ENCODE measurements at regions not wholly inside any gene's neighbourhood (a gene's known extent, or its start where the extent isn't known, plus 50 kb on each side); places are given as distances from the start of the nearest gene placed in this dataset.

DNA sequence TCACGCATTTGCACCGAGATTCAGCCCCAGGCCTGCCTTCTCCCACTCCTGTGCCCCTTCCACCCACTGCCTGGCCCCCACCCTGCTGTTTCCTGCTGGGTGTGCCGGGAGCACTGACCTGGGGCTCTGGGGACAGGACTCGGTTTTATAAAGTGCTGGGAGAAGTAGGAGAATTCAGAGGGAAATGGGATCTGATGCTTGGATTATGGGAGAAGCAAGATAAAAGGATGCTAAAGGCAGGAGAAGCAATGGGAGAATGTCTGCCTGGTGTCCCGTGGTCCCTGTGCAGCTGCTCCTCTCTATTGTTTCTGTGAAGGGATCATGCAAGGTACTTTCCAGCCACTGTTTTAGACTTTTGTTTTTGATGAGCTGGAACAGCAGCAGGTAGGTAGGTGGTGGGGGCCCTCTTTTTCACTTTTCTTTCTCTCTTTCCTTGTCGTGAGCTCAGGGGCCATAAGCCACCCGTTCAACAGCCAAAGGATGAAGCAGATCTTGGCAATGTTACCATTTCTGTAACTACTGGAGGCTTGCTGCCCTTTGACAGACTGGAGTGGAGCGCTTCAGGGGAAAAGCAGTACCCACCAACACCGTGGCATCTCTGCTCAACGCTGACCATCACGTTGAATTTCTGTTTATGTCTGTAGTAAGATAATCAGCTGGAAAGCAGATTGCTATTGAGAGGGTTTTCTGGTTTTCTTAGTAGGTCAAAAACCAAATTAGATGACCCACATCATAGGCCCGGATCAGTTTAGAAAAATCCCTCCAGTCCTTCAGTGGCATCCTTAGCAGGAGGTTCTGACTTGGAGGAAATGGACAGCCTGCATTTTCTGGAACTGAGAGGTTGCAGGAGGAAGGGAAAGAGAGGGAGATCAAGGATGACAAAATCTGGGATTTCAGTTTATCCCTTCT lies 63.8 kb upstream of the ENPP6 start:
- TF ChIP-seq, protein P1, sequence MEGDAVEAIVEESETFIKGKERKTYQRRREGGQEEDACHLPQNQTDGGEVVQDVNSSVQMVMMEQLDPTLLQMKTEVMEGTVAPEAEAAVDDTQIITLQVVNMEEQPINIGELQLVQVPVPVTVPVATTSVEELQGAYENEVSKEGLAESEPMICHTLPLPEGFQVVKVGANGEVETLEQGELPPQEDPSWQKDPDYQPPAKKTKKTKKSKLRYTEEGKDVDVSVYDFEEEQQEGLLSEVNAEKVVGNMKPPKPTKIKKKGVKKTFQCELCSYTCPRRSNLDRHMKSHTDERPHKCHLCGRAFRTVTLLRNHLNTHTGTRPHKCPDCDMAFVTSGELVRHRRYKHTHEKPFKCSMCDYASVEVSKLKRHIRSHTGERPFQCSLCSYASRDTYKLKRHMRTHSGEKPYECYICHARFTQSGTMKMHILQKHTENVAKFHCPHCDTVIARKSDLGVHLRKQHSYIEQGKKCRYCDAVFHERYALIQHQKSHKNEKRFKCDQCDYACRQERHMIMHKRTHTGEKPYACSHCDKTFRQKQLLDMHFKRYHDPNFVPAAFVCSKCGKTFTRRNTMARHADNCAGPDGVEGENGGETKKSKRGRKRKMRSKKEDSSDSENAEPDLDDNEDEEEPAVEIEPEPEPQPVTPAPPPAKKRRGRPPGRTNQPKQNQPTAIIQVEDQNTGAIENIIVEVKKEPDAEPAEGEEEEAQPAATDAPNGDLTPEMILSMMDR (conservative IDR thresholded peaks at IDR 0.05; ENCODE audit: low read depth, low read length) = no peak
- TF ChIP-seq POLR2A (IDR thresholded peaks at IDR 0.05; ENCODE audit: low read depth, low read length) (no peak), MXI1 (IDR thresholded peaks at IDR 0.05; ENCODE audit: borderline replicate concordance, low read depth, low read length) (no peak), MAFK (IDR thresholded peaks at IDR 0.05; ENCODE audit: low read depth, low read length) (no peak), RAD21 (IDR thresholded peaks at IDR 0.05; ENCODE audit: low read length) (no peak)
- TF ChIP-seq, protein P2, sequence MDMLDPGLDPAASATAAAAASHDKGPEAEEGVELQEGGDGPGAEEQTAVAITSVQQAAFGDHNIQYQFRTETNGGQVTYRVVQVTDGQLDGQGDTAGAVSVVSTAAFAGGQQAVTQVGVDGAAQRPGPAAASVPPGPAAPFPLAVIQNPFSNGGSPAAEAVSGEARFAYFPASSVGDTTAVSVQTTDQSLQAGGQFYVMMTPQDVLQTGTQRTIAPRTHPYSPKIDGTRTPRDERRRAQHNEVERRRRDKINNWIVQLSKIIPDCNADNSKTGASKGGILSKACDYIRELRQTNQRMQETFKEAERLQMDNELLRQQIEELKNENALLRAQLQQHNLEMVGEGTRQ (IDR thresholded peaks at IDR 0.05; ENCODE audit: low read depth, low read length) = no peak
- TF ChIP-seq, protein P3, sequence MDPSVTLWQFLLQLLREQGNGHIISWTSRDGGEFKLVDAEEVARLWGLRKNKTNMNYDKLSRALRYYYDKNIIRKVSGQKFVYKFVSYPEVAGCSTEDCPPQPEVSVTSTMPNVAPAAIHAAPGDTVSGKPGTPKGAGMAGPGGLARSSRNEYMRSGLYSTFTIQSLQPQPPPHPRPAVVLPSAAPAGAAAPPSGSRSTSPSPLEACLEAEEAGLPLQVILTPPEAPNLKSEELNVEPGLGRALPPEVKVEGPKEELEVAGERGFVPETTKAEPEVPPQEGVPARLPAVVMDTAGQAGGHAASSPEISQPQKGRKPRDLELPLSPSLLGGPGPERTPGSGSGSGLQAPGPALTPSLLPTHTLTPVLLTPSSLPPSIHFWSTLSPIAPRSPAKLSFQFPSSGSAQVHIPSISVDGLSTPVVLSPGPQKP (IDR thresholded peaks at IDR 0.05; ENCODE audit: borderline replicate concordance, low read depth, low read length) = no peak

Data from IMR-90 (cell line).